ENCODE measurements at regions not wholly inside any gene's neighbourhood (a gene's known extent, or its start where the extent isn't known, plus 50 kb on each side); places are given as distances from the start of the nearest gene placed in this dataset.

DNA sequence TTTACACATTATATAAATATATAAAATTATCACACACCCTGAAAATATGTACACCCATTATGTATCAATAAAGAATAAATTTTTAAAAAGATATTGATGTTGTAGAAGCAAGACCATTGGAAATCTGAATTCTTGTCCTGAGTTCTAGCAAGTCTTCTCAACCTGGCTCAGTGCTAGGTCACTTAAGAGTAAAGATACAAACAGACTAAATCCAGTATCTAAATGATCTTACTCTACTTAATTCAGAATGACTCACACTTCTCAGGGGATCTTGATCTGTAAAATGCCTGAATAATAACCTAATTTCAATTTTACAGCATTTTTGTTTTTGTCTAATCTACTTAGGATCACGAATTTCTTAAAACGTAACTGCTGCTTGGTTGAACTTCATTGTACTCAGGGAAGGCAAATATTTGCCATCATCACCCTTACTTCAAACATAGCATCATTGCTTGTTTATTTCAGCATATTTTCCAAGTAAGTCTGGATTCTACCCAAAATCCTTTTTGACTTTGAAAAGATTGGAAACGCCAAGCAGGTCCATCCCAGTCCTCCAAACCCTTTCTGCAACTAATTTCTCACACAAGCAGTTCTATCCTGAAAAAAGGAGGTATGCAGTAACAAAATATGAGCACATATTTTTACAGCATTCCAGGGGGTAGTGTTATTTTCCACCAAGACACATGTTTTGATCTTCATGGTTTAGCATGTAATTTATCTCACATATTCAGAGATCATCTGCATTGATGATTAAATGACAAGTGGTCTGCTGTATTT lies 582.6 kb downstream of the PSAT1 start:
- no peaks in the 10 kb centered on the region for H3K9me3 Mint-ChIP-seq
- no peaks in the 10 kb centered on the region for H3K27me3 Mint-ChIP-seq
- no peak overlapping the region for H3K27ac Mint-ChIP-seq
- no peak overlapping the region for H3K4me3 Mint-ChIP-seq
- no peaks in the 10 kb centered on the region for H3K36me3 Mint-ChIP-seq
- no peaks in the 10 kb centered on the region for H3K4me1 Mint-ChIP-seq (ENCODE audit: low read depth in 2 of 2)
- no peak for ATAC-seq
- DNase-seq (ENCODE audit: low spot score), result no peak

- Mint-ChIP-seq H3K27me3 (no peaks in the 10 kb centered on the region), H3K9me3 (no peaks in the 10 kb centered on the region), H3K36me3 (no peaks in the 10 kb centered on the region), H3K4me3 (no peak overlapping the region), H3K4me1 (ENCODE audit: low read depth in 2 of 2) (no peaks in the 10 kb centered on the region), H3K27ac (no peak overlapping the region)
- no peak for DNase-seq (ENCODE audit: low spot score)
- no peak for ATAC-seq
These were observed 584.4 kb downstream of the PSAT1 start for GRCh38 chr9:78881295-78881694.

- Mint-ChIP-seq H3K9me3 (no peaks in the 10 kb centered on the region), H3K4me1 (ENCODE audit: low read depth in 2 of 2) (no peaks in the 10 kb centered on the region), H3K27me3 (no peaks in the 10 kb centered on the region), H3K36me3 (no peaks in the 10 kb centered on the region), H3K4me3 (no peak overlapping the region), H3K27ac (no peak overlapping the region)
- DNase-seq (ENCODE audit: low spot score), result no peak
- no peak for ATAC-seq
These were observed 585.6 kb downstream of the PSAT1 start for GRCh38 chr9:78882481-78882880.

DNA sequence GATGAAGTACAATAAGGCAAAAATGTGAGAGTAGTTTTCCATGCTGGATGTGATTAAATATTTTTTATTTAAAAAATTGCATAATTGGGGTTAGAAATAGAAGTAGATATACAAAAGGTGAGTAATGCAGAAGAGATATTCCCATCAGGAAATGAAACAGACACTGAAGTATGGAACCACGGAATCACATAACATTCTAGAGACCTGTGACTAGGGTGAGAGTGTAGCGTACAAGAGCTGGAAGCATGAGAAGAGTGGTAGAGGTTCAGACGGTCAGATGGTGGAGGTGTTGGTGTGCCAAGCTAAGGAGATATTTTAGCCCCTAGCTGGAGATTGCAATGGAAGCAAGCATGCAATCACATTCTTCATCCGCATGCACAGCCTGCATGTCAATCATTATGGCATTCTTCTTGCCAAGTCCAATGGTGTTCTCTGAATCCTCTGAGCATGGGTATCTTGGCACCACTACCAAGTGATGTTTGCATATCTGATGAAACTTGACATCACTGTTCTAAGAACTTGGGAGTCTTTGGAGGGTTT lies 587.8 kb downstream of the PSAT1 start:
- peaks cover 3% of the 10 kb centered on the region for H3K9me3 Mint-ChIP-seq
- H3K4me1 Mint-ChIP-seq (ENCODE audit: low read depth in 2 of 2), result no peaks in the 10 kb centered on the region
- DNase-seq (ENCODE audit: low spot score), result no peak
- H3K36me3 Mint-ChIP-seq, result no peaks in the 10 kb centered on the region
- H3K27ac Mint-ChIP-seq, result no peak overlapping the region
- no peak for ATAC-seq
- H3K4me3 Mint-ChIP-seq, result no peak overlapping the region
- H3K27me3 Mint-ChIP-seq, result no peaks in the 10 kb centered on the region

GRCh38 chr9:78892182-78892581 lies 595.3 kb downstream of the PSAT1 start:
- ATAC-seq (no peak), DNase-seq (ENCODE audit: low spot score) (no peak)
- no peaks in the 10 kb centered on the region for H3K4me1 Mint-ChIP-seq (ENCODE audit: low read depth in 2 of 2)
- H3K4me3 Mint-ChIP-seq, result no peak overlapping the region
- H3K36me3 Mint-ChIP-seq, result no peaks in the 10 kb centered on the region
- H3K9me3 Mint-ChIP-seq, result peaks cover 12% of the 10 kb centered on the region
- no peaks in the 10 kb centered on the region for H3K27me3 Mint-ChIP-seq
- no peak overlapping the region for H3K27ac Mint-ChIP-seq

GRCh38 chr9:78892769-78893168 lies 595.8 kb downstream of the PSAT1 start:
- Mint-ChIP-seq H3K36me3 (no peaks in the 10 kb centered on the region), H3K27me3 (no peaks in the 10 kb centered on the region), H3K9me3 (peaks cover 12% of the 10 kb centered on the region), H3K4me3 (no peak overlapping the region), H3K4me1 (ENCODE audit: low read depth in 2 of 2) (no peaks in the 10 kb centered on the region), H3K27ac (no peak overlapping the region)
- no peak for DNase-seq (ENCODE audit: low spot score)
- no peak for ATAC-seq

GRCh38 chr9:78893774-78894401 lies 597.0 kb downstream of the PSAT1 start:
- DNase-seq (ENCODE audit: low spot score) (no peak), ATAC-seq (no peak)
- H3K36me3 Mint-ChIP-seq, result no peaks in the 10 kb centered on the region
- H3K9me3 Mint-ChIP-seq, result peaks cover 12% of the 10 kb centered on the region
- H3K4me3 Mint-ChIP-seq, result no peak overlapping the region
- no peaks in the 10 kb centered on the region for H3K27me3 Mint-ChIP-seq
- H3K27ac Mint-ChIP-seq, result no peak overlapping the region
- H3K4me1 Mint-ChIP-seq (ENCODE audit: low read depth in 2 of 2), result no peaks in the 10 kb centered on the region

DNA sequence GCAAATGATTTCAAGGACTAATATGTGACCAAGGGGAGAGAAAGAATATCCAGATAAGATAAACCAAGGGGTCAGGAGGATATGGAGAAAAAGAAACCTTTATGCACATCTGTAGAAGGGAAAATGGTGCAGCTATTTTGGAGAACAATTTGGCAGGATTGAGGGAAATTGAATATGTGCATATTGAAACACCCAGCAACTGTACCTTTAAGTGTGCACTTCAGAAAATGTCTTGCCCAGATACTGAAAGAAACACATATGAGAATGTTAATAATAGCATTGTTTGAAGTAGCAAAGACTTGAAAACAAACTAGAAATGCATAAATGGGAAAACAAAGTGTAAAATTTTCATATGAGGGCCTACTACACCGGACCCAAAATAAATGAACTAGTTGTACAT lies 599.6 kb downstream of the PSAT1 start:
- no peaks in the 10 kb centered on the region for H3K27me3 Mint-ChIP-seq
- H3K9me3 Mint-ChIP-seq, result peaks cover 5% of the 10 kb centered on the region
- H3K27ac Mint-ChIP-seq, result no peak overlapping the region
- DNase-seq (ENCODE audit: low spot score), result no peak
- H3K4me3 Mint-ChIP-seq, result no peak overlapping the region
- H3K36me3 Mint-ChIP-seq, result no peaks in the 10 kb centered on the region
- no peak for ATAC-seq
- H3K4me1 Mint-ChIP-seq (ENCODE audit: low read depth in 2 of 2), result no peaks in the 10 kb centered on the region

- DNase-seq (ENCODE audit: low spot score), result no peak
- Mint-ChIP-seq H3K4me1 (ENCODE audit: low read depth in 2 of 2) (no peaks in the 10 kb centered on the region), H3K36me3 (no peaks in the 10 kb centered on the region)
These were observed 601.3 kb downstream of the PSAT1 start for GRCh38 chr9:78898234-78898633.

DNA sequence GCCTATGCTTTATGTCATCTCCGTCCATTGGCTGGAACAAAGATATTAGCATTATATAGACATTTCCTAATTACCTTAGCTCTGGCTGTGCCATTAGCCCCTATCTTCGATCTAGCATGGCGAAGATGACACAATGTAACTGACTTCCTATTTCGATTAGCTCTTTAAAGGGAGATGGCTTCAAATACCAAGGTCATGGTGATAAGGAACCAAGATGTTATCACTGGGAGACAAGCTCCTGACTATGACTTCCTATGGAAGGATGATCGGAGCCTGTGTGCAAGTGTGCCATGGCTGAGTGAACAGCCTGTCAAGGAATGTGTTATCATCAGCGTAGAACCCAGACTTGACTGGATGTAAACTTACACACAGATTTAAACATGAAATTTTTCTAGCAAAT lies 602.1 kb downstream of the PSAT1 start:
- peaks cover 9% of the 10 kb centered on the region for H3K9me3 Mint-ChIP-seq
- no peak overlapping the region for H3K4me3 Mint-ChIP-seq
- no peaks in the 10 kb centered on the region for H3K27me3 Mint-ChIP-seq
- DNase-seq (ENCODE audit: low spot score) (no peak), ATAC-seq (no peak)
- H3K36me3 Mint-ChIP-seq, result no peaks in the 10 kb centered on the region
- no peak overlapping the region for H3K27ac Mint-ChIP-seq
- no peaks in the 10 kb centered on the region for H3K4me1 Mint-ChIP-seq (ENCODE audit: low read depth in 2 of 2)

More at GRCh38 chr9:78898234-78898633, 601.3 kb downstream of the PSAT1 start:
- H3K27ac Mint-ChIP-seq, result no peak overlapping the region
- no peak overlapping the region for H3K4me3 Mint-ChIP-seq
- H3K9me3 Mint-ChIP-seq, result peaks cover 6% of the 10 kb centered on the region
- ATAC-seq, result no peak
- H3K27me3 Mint-ChIP-seq, result no peaks in the 10 kb centered on the region

DNA sequence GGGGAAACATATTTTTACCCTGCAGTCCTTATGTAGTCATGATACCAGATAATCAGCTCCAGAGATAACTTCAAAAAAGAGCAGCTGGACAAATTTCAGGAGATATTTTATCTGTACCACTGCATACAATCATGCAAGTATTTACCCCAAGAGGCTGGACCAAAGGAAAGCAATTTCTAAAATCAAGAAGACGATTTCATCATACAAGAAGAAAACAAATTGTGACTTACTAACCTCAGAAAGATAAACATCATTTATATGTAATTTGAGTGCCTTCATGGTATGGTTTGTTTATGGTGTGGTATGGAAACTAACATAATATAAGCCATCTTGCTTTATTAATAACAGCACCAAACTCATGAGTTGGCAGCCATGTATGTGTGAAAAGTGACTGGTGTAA lies 603.6 kb downstream of the PSAT1 start:
- no peak for ATAC-seq

DNA sequence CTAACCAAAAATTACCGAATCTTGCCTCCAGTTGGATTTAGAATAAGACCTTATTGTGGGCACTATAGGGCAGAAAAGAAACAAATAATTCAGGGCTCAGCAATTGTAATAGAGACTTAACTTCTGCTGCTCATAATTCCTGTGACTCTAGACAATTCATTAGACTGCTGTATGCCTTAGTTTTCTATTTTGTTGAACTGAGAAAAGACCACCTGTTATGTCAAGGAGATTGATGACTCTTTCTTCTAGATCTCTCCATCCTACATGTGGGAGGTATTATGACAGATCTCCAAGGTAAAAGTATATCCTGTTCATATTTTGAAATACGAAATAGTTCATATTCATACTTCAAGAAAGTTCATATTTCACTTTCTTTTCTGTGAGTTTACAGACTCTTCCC lies 605.1 kb downstream of the PSAT1 start:
- H3K36me3 Mint-ChIP-seq, result no peaks in the 10 kb centered on the region
- no peak overlapping the region for H3K27ac Mint-ChIP-seq
- no peaks in the 10 kb centered on the region for H3K27me3 Mint-ChIP-seq

More for the DNA sequence above, 603.6 kb downstream of the PSAT1 start:
- H3K27me3 Mint-ChIP-seq, result no peaks in the 10 kb centered on the region
- peaks cover 13% of the 10 kb centered on the region for H3K9me3 Mint-ChIP-seq
- H3K4me1 Mint-ChIP-seq (ENCODE audit: low read depth in 2 of 2), result no peaks in the 10 kb centered on the region
- no peak overlapping the region for H3K4me3 Mint-ChIP-seq
- no peak overlapping the region for H3K27ac Mint-ChIP-seq
- no peaks in the 10 kb centered on the region for H3K36me3 Mint-ChIP-seq
- DNase-seq (ENCODE audit: low spot score), result no peak

DNA sequence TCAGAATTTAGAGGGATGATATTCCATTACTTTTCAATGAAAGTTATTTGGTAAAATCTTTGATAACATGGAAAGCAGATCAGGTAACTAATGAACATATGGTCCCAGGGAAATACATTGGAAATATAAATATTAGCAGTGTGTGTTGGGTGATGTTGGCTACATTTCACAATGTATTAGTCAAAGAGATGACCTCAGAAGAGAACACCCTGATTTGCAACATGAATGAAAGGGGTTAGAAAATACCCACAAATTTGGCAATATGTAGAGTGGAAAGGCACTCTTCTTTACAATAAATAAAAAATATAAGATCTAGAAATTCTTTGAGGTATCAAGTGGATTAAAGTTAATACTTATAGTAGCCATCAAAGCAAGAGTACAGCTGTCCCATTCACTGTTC lies 606.7 kb downstream of the PSAT1 start:
- H3K4me3 Mint-ChIP-seq, result no peak overlapping the region
- DNase-seq (ENCODE audit: low spot score) (no peak), ATAC-seq (no peak)
- H3K36me3 Mint-ChIP-seq, result no peaks in the 10 kb centered on the region
- H3K4me1 Mint-ChIP-seq (ENCODE audit: low read depth in 2 of 2), result no peaks in the 10 kb centered on the region
- H3K9me3 Mint-ChIP-seq, result peaks cover 15% of the 10 kb centered on the region
- H3K27ac Mint-ChIP-seq, result no peak overlapping the region
- H3K27me3 Mint-ChIP-seq, result no peaks in the 10 kb centered on the region

More for the DNA sequence above, 605.1 kb downstream of the PSAT1 start:
- ATAC-seq (no peak), DNase-seq (ENCODE audit: low spot score) (no peak)
- no peaks in the 10 kb centered on the region for H3K4me1 Mint-ChIP-seq (ENCODE audit: low read depth in 2 of 2)
- H3K4me3 Mint-ChIP-seq, result no peak overlapping the region
- H3K9me3 Mint-ChIP-seq, result peaks cover 15% of the 10 kb centered on the region

DNA sequence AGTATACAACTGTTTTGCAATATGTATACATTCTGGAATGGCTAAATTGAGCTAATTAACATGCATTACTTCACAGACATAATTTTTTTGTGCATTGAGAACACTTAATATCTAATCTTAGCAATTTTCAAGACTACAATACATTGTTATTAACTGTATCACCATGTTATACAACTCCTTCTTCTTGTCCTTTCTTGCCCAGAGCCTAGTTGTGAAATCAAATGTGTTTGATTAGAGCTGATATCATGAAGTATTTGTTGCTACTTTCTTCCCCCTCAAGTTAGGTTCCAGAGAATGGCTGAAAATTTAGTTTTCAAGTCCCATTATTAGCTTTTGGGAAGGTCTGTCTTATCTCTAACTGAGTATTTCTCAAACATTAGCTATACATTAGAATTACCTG lies 607.8 kb downstream of the PSAT1 start:
- no peaks in the 10 kb centered on the region for H3K4me1 Mint-ChIP-seq (ENCODE audit: low read depth in 2 of 2)
- ATAC-seq (no peak), DNase-seq (ENCODE audit: low spot score) (no peak)
- no peak overlapping the region for H3K4me3 Mint-ChIP-seq
- no peak overlapping the region for H3K27ac Mint-ChIP-seq
- H3K36me3 Mint-ChIP-seq, result no peaks in the 10 kb centered on the region
- H3K9me3 Mint-ChIP-seq, result peaks cover 12% of the 10 kb centered on the region
- H3K27me3 Mint-ChIP-seq, result no peaks in the 10 kb centered on the region

Data from natural killer cell treated with Interleukin-12 subunit alpha and Interleukin-12 subunit beta and Interleukin-15 and Interleukin-18, amount 100 ng/mL, for 72 hours (primary cell).